SK-N-MC (cell line): ENCODE measurements at regions not wholly inside any gene's neighbourhood (a gene's known extent, or its start where the extent isn't known, plus 50 kb on each side); places are given as distances from the start of the nearest gene placed in this dataset.

Source experiments
- DNase-seq: peaks from one replicate; pipeline ENCODE4 v3.0.0-alpha.2; 2011; ENCODE audit warnings: low read depth, low spot score
- H3K27ac ChIP-seq: fragments of 200-600 bp; sonication (generic); 2 replicates; pipeline ENCODE4 v1.5.1; 2016; ENCODE audit warnings: mixed run types
- H3K36me3 ChIP-seq: fragments of 200-600 bp; sonication (generic); 2 replicates; pipeline ENCODE4 v1.6.1; 2017; ENCODE audit warnings: antibody characterized with exemption, low read length, mixed read lengths; ENCODE audit not compliant: insufficient read depth
- H3K4me3 ChIP-seq: fragments of 200-600 bp; sonication (generic); 2 replicates; pipeline ENCODE4 v1.5.1; 2016
- H3K9ac ChIP-seq: fragments of 200-600 bp; sonication (generic); 2 replicates; pipeline ENCODE4 v1.8.0; 2017; ENCODE audit warnings: mixed run types, mixed read lengths; ENCODE audit not compliant: insufficient read length
- H3K9me3 ChIP-seq: fragments of 200-600 bp; sonication (generic); 2 replicates; pipeline ENCODE4 v1.6.1; 2017; ENCODE audit warnings: low read depth, mild to moderate bottlenecking, antibody characterized with exemption, low read length, moderate library complexity, mixed read lengths
- EZH2 ChIP-seq: fragments of 200-600 bp; sonication (generic); IDR thresholded peaks from one replicate; pipeline ENCODE4 v1.6.1; 2017; ENCODE audit warnings: antibody characterized with exemption
- FOXP2 ChIP-seq: optimal IDR thresholded peaks from 2 replicates; pipeline ENCODE3; 2011; ENCODE audit warnings: mild to moderate bottlenecking, moderate library complexity; ENCODE audit not compliant: insufficient read depth; ENCODE audit errors: extremely low read length, control extremely low read depth
- POLR2AphosphoS5 ChIP-seq: IDR thresholded peaks from 2 replicates; pipeline ENCODE4 v1.6.1; 2012; ENCODE audit warnings: mild to moderate bottlenecking, low read depth, low read length, borderline replicate concordance

DNA sequence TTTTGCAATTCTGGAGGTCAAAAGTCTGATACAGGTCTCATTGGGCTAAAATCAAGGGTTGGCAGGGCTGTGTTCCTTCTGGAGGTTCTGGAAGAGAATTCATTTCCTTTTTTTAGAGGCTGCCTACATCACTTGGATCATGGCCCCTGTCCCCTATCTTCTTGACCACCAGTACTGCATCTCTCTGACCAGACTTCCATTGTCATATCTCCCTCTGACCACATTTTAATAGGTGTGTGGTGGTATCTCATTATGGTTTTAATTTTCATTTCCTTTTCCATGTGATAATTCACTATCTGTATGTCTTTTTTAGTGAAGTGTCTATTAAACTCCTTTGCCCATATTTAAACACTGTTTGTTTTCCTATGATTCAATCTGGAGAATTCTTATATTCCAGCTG lies 215.2 kb upstream of the OTX2 start:
- Histone ChIP-seq H3K9ac (no peak overlapping the region), H3K9me3 (no peaks in the 10 kb centered on the region; the same call in 1 of the 2 replicates), H3K27ac (no peak overlapping the region), H3K36me3 (no peaks in the 10 kb centered on the region), H3K4me3 (no peak overlapping the region)
- no peak for DNase-seq
- TF ChIP-seq EZH2: no peak
- TF ChIP-seq FOXP2: no peak
- TF ChIP-seq POLR2AphosphoS5: no peak

DNA sequence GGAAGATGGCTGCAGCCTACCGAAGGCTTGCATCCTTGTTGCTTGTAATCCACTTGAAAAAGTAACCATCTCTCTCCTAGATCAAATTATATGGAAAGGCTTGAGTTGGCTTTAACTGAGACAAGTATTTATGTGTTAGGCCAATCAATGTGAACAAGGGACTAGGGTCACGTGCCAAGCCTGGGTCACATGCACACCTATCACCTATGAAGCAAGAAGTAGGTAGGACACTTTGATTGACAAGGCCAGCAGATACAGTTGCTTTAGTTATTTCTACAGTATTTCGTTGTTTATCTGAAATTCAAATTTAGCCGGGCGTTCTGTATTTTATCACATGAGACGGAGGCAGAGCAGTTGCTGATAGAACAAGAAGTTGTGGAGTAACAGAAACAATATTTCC lies 212.3 kb upstream of the OTX2 start:
- no peak for TF ChIP-seq FOXP2
- Histone ChIP-seq H3K9me3 (no peaks in the 10 kb centered on the region; the same call in 1 of the 2 replicates), H3K4me3 (no peak overlapping the region), H3K9ac (no peak overlapping the region), H3K36me3 (no peaks in the 10 kb centered on the region), H3K27ac (no peak overlapping the region)
- no peak for DNase-seq

DNA sequence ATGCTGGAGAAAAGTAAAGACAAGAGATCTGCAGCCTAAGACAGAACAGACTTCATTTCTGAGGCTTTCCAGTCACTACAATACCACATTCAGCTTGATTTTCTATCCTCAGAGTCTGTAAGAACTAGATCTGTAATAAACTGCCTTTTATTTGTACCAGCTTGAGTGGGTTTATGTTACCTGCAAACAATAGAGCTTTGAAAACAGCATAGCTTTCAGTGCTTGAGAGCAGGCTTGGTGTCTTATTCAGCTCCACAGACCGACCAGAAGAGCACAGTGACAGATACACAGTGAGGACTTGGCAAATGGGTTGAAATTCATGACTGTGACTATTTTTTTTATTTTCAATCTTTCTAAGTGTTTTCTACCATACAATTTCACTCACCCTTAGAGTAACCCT lies 207.8 kb upstream of the OTX2 start:
- Histone ChIP-seq H3K9ac (no peak overlapping the region), H3K9me3 (no peaks in the 10 kb centered on the region)
- DNase-seq: no peak

DNA sequence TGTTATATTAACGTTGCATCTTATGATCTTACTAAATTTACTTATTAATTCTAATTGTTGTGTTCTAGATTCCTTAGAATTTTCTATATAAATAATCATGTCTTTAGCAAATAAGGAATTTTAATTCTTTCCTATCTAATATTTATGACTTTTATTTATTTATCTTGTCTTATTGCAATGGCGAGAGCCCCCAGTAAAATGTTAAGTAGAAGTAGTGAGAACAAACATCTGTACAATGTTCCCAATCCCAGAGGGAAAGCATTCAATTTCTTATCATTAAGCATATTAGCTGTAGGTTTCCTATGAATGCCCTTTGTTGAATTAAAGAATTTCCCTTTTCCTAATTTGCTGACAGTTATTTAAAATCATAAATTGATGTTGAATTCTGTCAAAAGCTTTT lies 203.7 kb upstream of the OTX2 start:
- TF ChIP-seq FOXP2 (no peak), EZH2 (no peak), POLR2AphosphoS5 (no peak)
- Histone ChIP-seq H3K9ac (no peak overlapping the region), H3K36me3 (no peaks in the 10 kb centered on the region), H3K27ac (no peak overlapping the region), H3K9me3 (peaks cover 4% of the 10 kb centered on the region; the same call in 1 of the 2 replicates), H3K4me3 (no peak overlapping the region)
- no peak for DNase-seq

More for the DNA sequence above, 207.8 kb upstream of the OTX2 start:
- Histone ChIP-seq H3K4me3 (no peak overlapping the region), H3K36me3 (no peaks in the 10 kb centered on the region), H3K27ac (no peak overlapping the region)
- no peak for TF ChIP-seq FOXP2
- TF ChIP-seq EZH2: no peak
- TF ChIP-seq POLR2AphosphoS5: no peak

DNA sequence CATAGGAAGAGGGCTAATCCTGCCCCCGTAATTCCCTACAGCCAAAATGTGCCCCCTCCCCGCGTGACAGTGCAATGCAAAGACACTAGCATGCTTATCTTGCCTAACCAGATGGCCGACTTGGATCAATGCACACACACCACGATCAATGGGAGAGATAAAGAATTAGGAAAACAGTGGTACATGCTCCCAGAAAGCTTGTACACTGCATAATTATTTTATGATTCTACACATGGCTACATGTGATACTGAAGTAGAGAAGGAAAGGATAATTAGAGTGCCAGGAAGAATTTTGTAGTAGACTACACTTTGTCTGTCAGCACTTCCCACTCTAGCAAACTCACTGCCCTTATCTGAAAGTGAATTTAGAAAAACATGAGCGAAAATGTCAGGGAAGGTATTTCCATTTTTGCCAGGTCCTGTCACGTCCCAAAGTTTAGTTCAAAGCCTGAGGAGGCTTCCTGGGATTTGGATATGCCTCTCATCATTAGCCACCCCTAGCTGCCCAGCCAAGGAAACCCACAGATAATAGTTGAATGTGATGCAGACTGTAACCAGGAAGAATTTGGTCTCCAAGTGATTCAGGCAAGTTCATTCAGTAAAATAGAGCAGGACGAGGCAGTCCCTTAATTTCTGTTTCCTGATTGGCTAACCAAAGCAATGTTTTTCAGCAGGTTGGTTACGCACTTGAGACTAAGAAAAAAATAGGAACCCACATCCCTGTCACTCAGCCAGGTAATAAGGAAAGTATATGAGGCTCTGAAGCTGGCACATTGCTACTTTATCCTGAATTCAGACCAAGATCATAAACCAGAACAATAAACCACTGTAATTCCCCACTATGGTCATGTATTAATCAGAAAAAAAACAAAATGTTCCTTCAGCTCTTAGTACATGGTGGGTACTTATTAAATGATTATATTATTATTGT lies 199.6 kb upstream of the OTX2 start:
- no peak for DNase-seq
- peaks cover 4% of the 10 kb centered on the region; the same call in 1 of the 2 replicates for H3K9me3 ChIP-seq
- H3K9ac ChIP-seq: no peak overlapping the region
- no peak for TF ChIP-seq POLR2AphosphoS5
- no peak for TF ChIP-seq EZH2
- no peak for TF ChIP-seq FOXP2
- no peaks in the 10 kb centered on the region for H3K36me3 ChIP-seq
- H3K27ac ChIP-seq: no peak overlapping the region
- no peak overlapping the region for H3K4me3 ChIP-seq

DNA sequence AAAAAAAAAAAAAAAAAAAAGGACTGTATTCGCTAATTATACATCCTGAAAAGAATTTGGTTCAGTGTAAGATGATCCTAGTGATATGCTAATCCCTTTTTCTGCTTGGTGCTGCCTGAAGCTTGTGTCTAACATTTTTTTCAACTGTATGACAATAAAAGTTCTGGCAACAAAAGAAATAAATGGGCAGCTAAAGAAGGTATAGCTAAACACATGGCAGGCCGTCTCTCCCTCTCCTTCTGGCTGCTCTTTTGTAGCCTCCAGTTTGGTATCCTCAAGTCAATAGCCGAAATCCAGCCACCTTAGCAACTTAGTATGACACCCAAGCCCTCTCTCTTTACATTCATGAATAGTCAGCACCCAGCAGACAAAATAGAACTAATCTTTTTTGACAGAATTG lies 198.3 kb upstream of the OTX2 start:
- Histone ChIP-seq H3K9me3 (peaks cover 4% of the 10 kb centered on the region; the same call in 1 of the 2 replicates), H3K27ac (peak overlapping the region; percentile 86), H3K4me3 (peak overlapping the region; percentile 73), H3K36me3 (no peaks in the 10 kb centered on the region), H3K9ac (peak overlapping the region; percentile 75)
- TF ChIP-seq FOXP2 (no peak), POLR2AphosphoS5 (no peak), EZH2 (no peak)
- no peak for DNase-seq

DNA sequence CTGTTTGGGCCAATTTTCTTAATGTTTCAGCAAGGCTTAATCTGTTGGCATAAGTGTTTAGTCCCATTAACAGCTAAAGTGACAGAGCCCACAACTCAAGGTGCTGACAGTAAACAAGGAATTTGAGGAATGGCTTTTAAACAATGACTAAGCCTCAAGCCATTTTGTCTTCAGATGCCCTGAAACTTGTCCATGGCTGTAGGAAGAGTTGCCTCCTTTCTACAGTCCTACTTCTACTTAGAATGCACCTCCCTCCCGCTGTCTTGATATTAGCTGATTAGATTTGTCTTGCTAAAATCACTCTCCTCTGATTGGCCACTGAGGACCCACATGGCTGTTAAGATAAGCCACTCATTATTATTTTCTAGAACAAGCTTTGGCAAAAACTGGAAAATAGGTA lies 188.4 kb upstream of the OTX2 start:
- no peaks in the 10 kb centered on the region for H3K36me3 ChIP-seq
- no peak overlapping the region for H3K27ac ChIP-seq
- DNase-seq: no peak
- no peak overlapping the region for H3K9ac ChIP-seq
- H3K4me3 ChIP-seq: no peak overlapping the region
- H3K9me3 ChIP-seq: no peaks in the 10 kb centered on the region
- TF ChIP-seq FOXP2: no peak
- TF ChIP-seq POLR2AphosphoS5: no peak
- TF ChIP-seq EZH2: no peak

DNA sequence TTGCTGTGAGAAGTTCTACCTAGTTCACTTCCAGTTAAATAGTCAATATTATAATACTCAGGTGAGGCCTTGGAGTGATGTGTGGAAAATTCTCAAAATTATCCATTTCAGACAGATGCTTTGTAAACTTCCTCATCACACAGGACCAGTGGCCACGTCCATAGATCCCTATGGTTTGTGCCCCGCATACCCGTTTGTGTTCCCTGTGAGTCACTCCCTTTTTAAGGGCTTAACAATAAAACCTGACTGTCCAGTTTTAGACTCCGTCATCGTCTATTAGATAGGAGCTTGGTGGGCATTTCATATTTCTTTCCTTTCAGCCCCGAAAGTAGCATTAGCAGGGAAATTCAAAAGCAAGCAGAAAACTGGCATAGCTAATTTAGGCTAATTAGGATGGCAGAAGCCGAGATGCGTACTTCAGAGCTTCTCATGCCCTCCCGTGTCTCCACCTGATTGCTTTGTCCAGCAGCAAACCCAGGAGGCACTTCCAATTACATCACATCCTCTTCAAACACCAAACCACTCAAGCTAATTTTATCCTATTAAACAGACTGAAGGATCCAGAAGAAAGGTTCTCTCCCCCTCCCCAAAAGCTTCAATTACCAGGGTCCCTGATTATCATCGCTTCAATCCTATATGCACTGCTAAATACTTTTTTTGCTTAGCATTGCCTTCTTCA lies 186.6 kb upstream of the OTX2 start:
- Histone ChIP-seq H3K9ac (no peak overlapping the region), H3K36me3 (no peaks in the 10 kb centered on the region), H3K9me3 (no peaks in the 10 kb centered on the region), H3K27ac (no peak overlapping the region), H3K4me3 (no peak overlapping the region)
- DNase-seq: no peak
- TF ChIP-seq POLR2AphosphoS5 (no peak), EZH2 (no peak)
